ENCODE measurements at regions not wholly inside any gene's neighbourhood (a gene's known extent, or its start where the extent isn't known, plus 50 kb on each side); places are given as distances from the start of the nearest gene placed in this dataset.
"Not testable (repeated sequence)": the region's sequence is repeated elsewhere in the genome, so short reads cannot be mapped to it uniquely, and the experiment has no call there.

GRCh38 chr7:98735801-98736200 lies 118.7 kb downstream of the NPTX2 start:
- H3K4me3 ChIP-seq (ENCODE audit: low read depth, low read length), result no peak overlapping the region
- TF ChIP-seq CTCF (IDR thresholded peaks at IDR 0.05; ENCODE audit: low read depth, low read length), result no peak

- H3K4me3 ChIP-seq (ENCODE audit: low read depth, low read length), result not testable (repeated sequence)
Measured at GRCh38 chr7:98736461-98736860, 119.4 kb downstream of the NPTX2 start.

GRCh38 chr7:98737176-98737575 lies 120.1 kb downstream of the NPTX2 start:
- TF ChIP-seq CTCF (IDR thresholded peaks at IDR 0.05; ENCODE audit: low read depth, low read length), result no peak
- H3K4me3 ChIP-seq (ENCODE audit: low read depth, low read length), result no peak overlapping the region

- no peak overlapping the region for H3K4me3 ChIP-seq (ENCODE audit: low read depth, low read length)
- no peak for TF ChIP-seq CTCF (IDR thresholded peaks at IDR 0.05; ENCODE audit: low read depth, low read length)
Measured at GRCh38 chr7:98740643-98741042, 123.6 kb downstream of the NPTX2 start.

GRCh38 chr7:98745722-98746318 lies 124.0 kb downstream of the TMEM130 start:
- H3K4me3 ChIP-seq (ENCODE audit: low read depth, low read length), result no peak overlapping the region
- peak; percentile 89 for TF ChIP-seq CTCF (IDR thresholded peaks at IDR 0.05; ENCODE audit: low read depth, low read length)

- no peak overlapping the region for H3K4me3 ChIP-seq (ENCODE audit: low read depth, low read length)
- TF ChIP-seq CTCF (IDR thresholded peaks at IDR 0.05; ENCODE audit: low read depth, low read length), result no peak
Measured at GRCh38 chr7:98748090-98748489, 121.7 kb downstream of the TMEM130 start.

GRCh38 chr7:98753176-98753575 lies 116.6 kb downstream of the TMEM130 start:
- no peak overlapping the region for H3K4me3 ChIP-seq (ENCODE audit: low read depth, low read length)
- TF ChIP-seq CTCF (IDR thresholded peaks at IDR 0.05; ENCODE audit: low read depth, low read length), result no peak

- TF ChIP-seq CTCF (IDR thresholded peaks at IDR 0.05; ENCODE audit: low read depth, low read length), result no peak
- no peak overlapping the region for H3K4me3 ChIP-seq (ENCODE audit: low read depth, low read length)
Measured at GRCh38 chr7:98753989-98754479, 115.8 kb downstream of the TMEM130 start.

Measured in WI38 (cell line).